Endothelial cell of umbilical vein (primary cell): ENCODE measurements at regions not wholly inside any gene's neighbourhood (a gene's known extent, or its start where the extent isn't known, plus 50 kb on each side); places are given as distances from the start of the nearest gene placed in this dataset.

Source experiments
- BruUV-seq: library from RNA; stranded (reverse); fragments of 400-500 nt; replicated peaks from 2 replicates; lab custom pipeline; 2021; lab: Mats Ljungman, UMichigan
- CTCF ChIA-PET: fragments of 300-600, 350-600 bp; sonication (Branson Sonifier 250); formaldehyde crosslinking; loops from one replicate; lab custom pipeline; 2021; ENCODE audit warnings: antibody characterized with exemption, inconsistent platforms; lab: Charles Lee
- POLR2A ChIA-PET: fragments of 300-600, 350-600 bp; sonication (Branson Sonifier 250); formaldehyde crosslinking; loops from one replicate; lab custom pipeline; 2021; ENCODE audit warnings: antibody characterized with exemption, inconsistent platforms; lab: Charles Lee
- DNase-seq: peaks from one replicate; pipeline ENCODE4 v3.0.0-alpha.2; 2011; ENCODE audit warnings: low read depth, low spot score
- FAIRE-seq: peaks from 2 replicates; lab custom pipeline; 2011; peaks lifted over from hg19 to GRCh38; lab: Jason Lieb, UNC
- H2AFZ ChIP-seq: 2 replicates; pipeline ENCODE4 v1.6.0; 2012; ENCODE audit warnings: low read depth, low read length, control low read depth, inconsistent platforms
- H3K27ac ChIP-seq: 2 replicates; pipeline ENCODE4 v1.5.1; 2011; ENCODE audit warnings: low read depth, mild to moderate bottlenecking, control low read depth, low read length, moderate library complexity; ENCODE audit not compliant: insufficient read depth
- H3K27me3 ChIP-seq, 2 experiments: 2 replicates each; pipeline versions ENCODE4 v1.6.0 to v1.6.1; 2011; ENCODE audit warnings: low read length in 2 of 2, mixed read lengths in 1 of 2; ENCODE audit not compliant: control insufficient read depth in 2 of 2, insufficient read depth in 2 of 2
- H3K36me3 ChIP-seq, 2 experiments: 2 replicates in 1 of 2; 3 replicates in 1 of 2; pipeline ENCODE4 v1.5.1; 2011; ENCODE audit warnings: low read length in 2 of 2, mild to moderate bottlenecking in 1 of 2, moderate library complexity in 1 of 2; ENCODE audit not compliant: control insufficient read depth in 2 of 2, insufficient read depth in 2 of 2; ENCODE audit errors: extremely low read depth in 1 of 2
- H3K4me1 ChIP-seq: 3 replicates; pipeline ENCODE4 v1.5.1; 2011; ENCODE audit warnings: mild to moderate bottlenecking, low read length; ENCODE audit not compliant: control insufficient read depth, insufficient read depth; ENCODE audit errors: extremely low read depth
- H3K4me2 ChIP-seq: 2 replicates; pipeline ENCODE4 v1.6.1; 2011; ENCODE audit warnings: low read length, control low read depth, mixed read lengths; ENCODE audit not compliant: insufficient read depth
- H3K4me3 ChIP-seq, 3 experiments: fragments of 200-600 bp in 1 of 3; sonication (generic), shearing (Covaris generic) in 1 of 3; replicated peaks in 1 of 3; 2 replicates each; pipeline ENCODE4 v1.5.1; 2011 to 2016; ENCODE audit warnings: control low read depth in 3 of 3, low read length in 3 of 3, mild to moderate bottlenecking in 2 of 3, inconsistent platforms in 1 of 3, low read depth in 1 of 3, moderate library complexity in 1 of 3; ENCODE audit not compliant: insufficient read depth in 1 of 3
- H3K79me2 ChIP-seq: 2 replicates; pipeline ENCODE4 v1.6.0; 2012; ENCODE audit warnings: low read length, inconsistent platforms; ENCODE audit not compliant: control insufficient read depth, insufficient read depth
- H3K9ac ChIP-seq: replicated peaks from 2 replicates; pipeline ENCODE3; 2011; ENCODE audit warnings: low read length, control low read depth; ENCODE audit not compliant: insufficient read depth; ENCODE audit errors: extremely low read depth
- H3K9me1 ChIP-seq: replicated peaks from 3 replicates; pipeline ENCODE4 v1.6.0; 2011; ENCODE audit warnings: mild to moderate bottlenecking, low read length; ENCODE audit not compliant: control insufficient read depth, insufficient read depth; ENCODE audit errors: extremely low read depth
- H3K9me3 ChIP-seq: replicated peaks from 2 replicates; pipeline ENCODE4 v1.5.1; 2012; ENCODE audit warnings: low read length, inconsistent platforms; ENCODE audit not compliant: control insufficient read depth, insufficient read depth
- H4K20me1 ChIP-seq: replicated peaks from 2 replicates; pipeline ENCODE3; 2011; ENCODE audit warnings: mild to moderate bottlenecking, low read length; ENCODE audit not compliant: control insufficient read depth, insufficient read depth; ENCODE audit errors: extremely low read depth
- CTCF ChIP-seq, 2 donors: IDR thresholded peaks; 1 replicate in 1 of 2; 2 replicates in 1 of 2; pipeline ENCODE4 v1.5.1; 2011; ENCODE audit warnings: low read length in 2 of 2, mild to moderate bottlenecking in 2 of 2, moderate library complexity in 2 of 2, control low read depth in 1 of 2, inconsistent platforms in 1 of 2, low read depth in 1 of 2; ENCODE audit not compliant: insufficient read depth in 1 of 2; ENCODE audit errors: extremely low read depth in 1 of 2
- EZH2 ChIP-seq: IDR thresholded peaks from 2 replicates; pipeline ENCODE4 v1.6.1; 2012; ENCODE audit warnings: borderline replicate concordance, low read depth, mild to moderate bottlenecking, moderate library complexity, low read length, inconsistent platforms; ENCODE audit not compliant: severe bottlenecking
- FOS ChIP-seq: IDR thresholded peaks from 2 replicates; pipeline ENCODE4 v1.6.1; 2011; ENCODE audit warnings: mild to moderate bottlenecking, low read length, moderate library complexity, borderline replicate concordance; ENCODE audit not compliant: insufficient read depth
- GATA2 ChIP-seq: IDR thresholded peaks from 2 replicates; pipeline ENCODE4 v1.7.0; 2011; ENCODE audit warnings: low read depth, mild to moderate bottlenecking, moderate library complexity, mixed read lengths, low read length; ENCODE audit not compliant: insufficient read length, insufficient read depth
- JUN ChIP-seq: IDR thresholded peaks from 2 replicates; pipeline ENCODE4 v1.6.1; 2011; ENCODE audit warnings: borderline replicate concordance, low read depth; ENCODE audit not compliant: insufficient read length, insufficient read depth
- MAX ChIP-seq: IDR thresholded peaks from 2 replicates; pipeline ENCODE4 v1.6.1; 2011; ENCODE audit not compliant: insufficient read depth, insufficient read length
- MYC ChIP-seq: IDR thresholded peaks from one replicate; pipeline ENCODE4 v1.6.1; 2011; ENCODE audit warnings: mild to moderate bottlenecking, low read depth, low read length
- POLR2A ChIP-seq: IDR thresholded peaks from 2 replicates; pipeline ENCODE4 v1.6.1; 2012; ENCODE audit warnings: low read depth, mild to moderate bottlenecking, control low read depth, low read length
- POLR2AphosphoS5 ChIP-seq: IDR thresholded peaks from 2 replicates; pipeline ENCODE4 v1.6.1; 2012; ENCODE audit warnings: low read depth, mild to moderate bottlenecking, control low read depth, low read length, moderate library complexity; ENCODE audit not compliant: insufficient read depth
- dilution Hi-C: fragments of 300-500 bp; cut with MboI; formaldehyde crosslinking; loops from one replicate; pipeline ENCODE4 v1.15.0; 2019; ENCODE audit warnings: low sequenced_read_pairs; ENCODE audit not compliant: extremely low pct_ligation_motif_present
- intact Hi-C: fragments of 100-400 bp; cut with micrococcal nuclease; formaldehyde crosslinking; loops from one replicate; pipeline ENCODE4 v1.10.0; 2022

- ChIA-PET POLR2A (no interaction called here), CTCF (no interaction called here)
Observed at GRCh38 chr5:114924769-114925168, 244.9 kb downstream of the TRIM36 start.

More at GRCh38 chr5:114924769-114925168, 244.9 kb downstream of the TRIM36 start:
- no peak for FAIRE-seq
- no peaks in the 10 kb centered on the region for H3K27me3 ChIP-seq
- no TSS peak for BruUV-seq
- H3K27ac ChIP-seq = no peak overlapping the region
- H3K9me3 ChIP-seq = no peaks in the 10 kb centered on the region
- H3K79me2 ChIP-seq = no peaks in the 10 kb centered on the region
- no peaks in the 10 kb centered on the region for H3K36me3 ChIP-seq
- no peak overlapping the region for H3K4me3 ChIP-seq
- H4K20me1 ChIP-seq = no peaks in the 10 kb centered on the region
- H3K9ac ChIP-seq = no peak overlapping the region
- no peak for DNase-seq
- no peak for TF ChIP-seq EZH2
- TF ChIP-seq CTCF (IDR thresholded peaks at IDR 0.05; ENCODE audit: extremely low read depth in 1 of 2, insufficient read depth in 1 of 2, low read depth in 1 of 2, low read length in 2 of 2) = no peak
- no peak for TF ChIP-seq GATA2
- TF ChIP-seq POLR2AphosphoS5 = no peak
- no peak for TF ChIP-seq FOS
- no peak for TF ChIP-seq MAX
- no peak for TF ChIP-seq JUN
- no peak for TF ChIP-seq POLR2A
- no peak for TF ChIP-seq MYC
- intact Hi-C loops = no loop called here
- H3K4me2 ChIP-seq = no peak overlapping the region
- dilution Hi-C loops = no loop called here
- no peaks in the 10 kb centered on the region for H3K9me1 ChIP-seq
- no peak overlapping the region for H2AFZ ChIP-seq
- no peaks in the 10 kb centered on the region for H3K4me1 ChIP-seq
